ENCODE measurements at regions not wholly inside any gene's neighbourhood (a gene's known extent, or its start where the extent isn't known, plus 50 kb on each side); places are given as distances from the start of the nearest gene placed in this dataset.

DNA sequence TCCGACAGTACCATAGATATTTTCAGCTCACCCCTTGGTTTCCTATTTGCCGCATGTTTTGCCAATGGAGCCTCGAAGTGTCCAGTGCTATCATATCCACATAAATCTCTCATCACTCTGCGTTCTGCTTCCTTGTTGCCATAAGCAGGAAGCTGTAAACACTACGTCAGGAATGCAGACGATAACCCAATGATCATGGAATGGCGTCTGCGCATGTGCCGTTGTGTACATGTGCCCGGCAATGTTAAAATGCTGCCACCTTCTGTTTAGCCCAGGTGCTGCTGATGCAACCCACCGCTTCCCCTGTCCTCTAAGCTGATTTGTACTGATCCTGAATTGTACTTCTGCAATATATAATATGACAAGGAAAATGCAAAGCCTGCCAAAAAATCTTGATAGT lies 607.5 kb downstream of the HDGFL1 start:
- no peaks in the 10 kb centered on the region for H3K79me1 ChIP-seq (ENCODE audit: low read depth in 1 of 2, low read length in 2 of 2)
- H3K9me3 ChIP-seq (ENCODE audit: control insufficient read depth, insufficient read depth, low read length), result no peaks in the 10 kb centered on the region
- peak overlapping the region; percentile 35 to 59; a peak in 3 of 4 replicates for H4K8ac ChIP-seq (ENCODE audit: low read depth in 2 of 2, low read length in 2 of 2)
- H3K27me3 ChIP-seq (ENCODE audit: control insufficient read depth, insufficient read depth, low read length), result no peaks in the 10 kb centered on the region
- peak overlapping the region; percentile 68 for H3K4ac ChIP-seq (ENCODE audit: low read depth, low read length)
- peak overlapping the region; percentile 62; the same call in 2 of the 3 replicates for H2BK15ac ChIP-seq (ENCODE audit: low read depth, low read length)
- no peaks in the 10 kb centered on the region for H3K36me3 ChIP-seq (ENCODE audit: control insufficient read depth, insufficient read depth, low read length)
- H3K4me1 ChIP-seq (ENCODE audit: control insufficient read depth, insufficient read depth, low read length), result peaks cover 10% of the 10 kb centered on the region
- H3K9ac ChIP-seq (ENCODE audit: low read depth, low read length), result no peak overlapping the region
- POLR2A ChIA-PET (ENCODE audit: unreplicated experiment), result no interaction called here
- intact Hi-C loops (cut with micrococcal nuclease), result loop anchor here (10.0 kb wide), 3 partner anchors 142 to 442 kb away; no protein-coding TSS in a partner anchor
- WGBS, 2 experiments (ENCODE audit: extremely low coverage in 2 of 2, insufficient read length in 1 of 2), result 88% methylated on average over 4 of the region's 11 CpGs; no CpG with 5 or more reads in 1 of the 2 experiments
- H3K14ac ChIP-seq (replicated peaks; ENCODE audit: low read depth, low read length), result peak overlapping the region; percentile 52; the same call in 1 of the 2 replicates
- TF ChIP-seq FOS (IDR thresholded peaks at IDR 0.05; ENCODE audit: low read depth, low read length), result no peak
- no peak for TF ChIP-seq CEBPB (IDR thresholded peaks at IDR 0.05; ENCODE audit: low read depth, low read length)
- no peak for TF ChIP-seq SMC3 (IDR thresholded peaks at IDR 0.05; ENCODE audit: low read depth, low read length)
- TF ChIP-seq NFE2L2 (IDR thresholded peaks at IDR 0.05; ENCODE audit: low read depth, low read length), result no peak
- no peak for TF ChIP-seq BHLHE40 (IDR thresholded peaks at IDR 0.05; ENCODE audit: low read depth, low read length)
- no peak for TF ChIP-seq MAFK (IDR thresholded peaks at IDR 0.05; ENCODE audit: low read depth, low read length)
- TF ChIP-seq MAZ (IDR thresholded peaks at IDR 0.05; ENCODE audit: borderline replicate concordance, low read depth, low read length), result no peak
- no peak for TF ChIP-seq RAD21 (IDR thresholded peaks at IDR 0.05; ENCODE audit: low read length)
- no peak for TF ChIP-seq CHD1 (IDR thresholded peaks at IDR 0.05; ENCODE audit: low read depth, low read length)
- no peak for TF ChIP-seq MXI1 (IDR thresholded peaks at IDR 0.05; ENCODE audit: borderline replicate concordance, low read depth, low read length)
- TF ChIP-seq RFX5 (IDR thresholded peaks at IDR 0.05; ENCODE audit: low read depth, low read length), result no peak
- no peak for TF ChIP-seq POLR2A (IDR thresholded peaks at IDR 0.05; ENCODE audit: low read depth, low read length)
- TF ChIP-seq RCOR1 (IDR thresholded peaks at IDR 0.05; ENCODE audit: insufficient replicate concordance, low read length), result no peak
- TF ChIP-seq, protein P1, sequence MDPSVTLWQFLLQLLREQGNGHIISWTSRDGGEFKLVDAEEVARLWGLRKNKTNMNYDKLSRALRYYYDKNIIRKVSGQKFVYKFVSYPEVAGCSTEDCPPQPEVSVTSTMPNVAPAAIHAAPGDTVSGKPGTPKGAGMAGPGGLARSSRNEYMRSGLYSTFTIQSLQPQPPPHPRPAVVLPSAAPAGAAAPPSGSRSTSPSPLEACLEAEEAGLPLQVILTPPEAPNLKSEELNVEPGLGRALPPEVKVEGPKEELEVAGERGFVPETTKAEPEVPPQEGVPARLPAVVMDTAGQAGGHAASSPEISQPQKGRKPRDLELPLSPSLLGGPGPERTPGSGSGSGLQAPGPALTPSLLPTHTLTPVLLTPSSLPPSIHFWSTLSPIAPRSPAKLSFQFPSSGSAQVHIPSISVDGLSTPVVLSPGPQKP (IDR thresholded peaks at IDR 0.05; ENCODE audit: borderline replicate concordance, low read depth, low read length), result no peak
- TF ChIP-seq, protein P2, sequence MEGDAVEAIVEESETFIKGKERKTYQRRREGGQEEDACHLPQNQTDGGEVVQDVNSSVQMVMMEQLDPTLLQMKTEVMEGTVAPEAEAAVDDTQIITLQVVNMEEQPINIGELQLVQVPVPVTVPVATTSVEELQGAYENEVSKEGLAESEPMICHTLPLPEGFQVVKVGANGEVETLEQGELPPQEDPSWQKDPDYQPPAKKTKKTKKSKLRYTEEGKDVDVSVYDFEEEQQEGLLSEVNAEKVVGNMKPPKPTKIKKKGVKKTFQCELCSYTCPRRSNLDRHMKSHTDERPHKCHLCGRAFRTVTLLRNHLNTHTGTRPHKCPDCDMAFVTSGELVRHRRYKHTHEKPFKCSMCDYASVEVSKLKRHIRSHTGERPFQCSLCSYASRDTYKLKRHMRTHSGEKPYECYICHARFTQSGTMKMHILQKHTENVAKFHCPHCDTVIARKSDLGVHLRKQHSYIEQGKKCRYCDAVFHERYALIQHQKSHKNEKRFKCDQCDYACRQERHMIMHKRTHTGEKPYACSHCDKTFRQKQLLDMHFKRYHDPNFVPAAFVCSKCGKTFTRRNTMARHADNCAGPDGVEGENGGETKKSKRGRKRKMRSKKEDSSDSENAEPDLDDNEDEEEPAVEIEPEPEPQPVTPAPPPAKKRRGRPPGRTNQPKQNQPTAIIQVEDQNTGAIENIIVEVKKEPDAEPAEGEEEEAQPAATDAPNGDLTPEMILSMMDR (conservative IDR thresholded peaks at IDR 0.05; ENCODE audit: low read depth, low read length), result no peak
- TF ChIP-seq, protein P3, sequence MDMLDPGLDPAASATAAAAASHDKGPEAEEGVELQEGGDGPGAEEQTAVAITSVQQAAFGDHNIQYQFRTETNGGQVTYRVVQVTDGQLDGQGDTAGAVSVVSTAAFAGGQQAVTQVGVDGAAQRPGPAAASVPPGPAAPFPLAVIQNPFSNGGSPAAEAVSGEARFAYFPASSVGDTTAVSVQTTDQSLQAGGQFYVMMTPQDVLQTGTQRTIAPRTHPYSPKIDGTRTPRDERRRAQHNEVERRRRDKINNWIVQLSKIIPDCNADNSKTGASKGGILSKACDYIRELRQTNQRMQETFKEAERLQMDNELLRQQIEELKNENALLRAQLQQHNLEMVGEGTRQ (IDR thresholded peaks at IDR 0.05; ENCODE audit: low read depth, low read length), result no peak
- no peak overlapping the region for H4K5ac ChIP-seq (ENCODE audit: low read depth, low read length)
- peak overlapping the region; percentile 77 for H2BK20ac ChIP-seq (ENCODE audit: low read depth, low read length)
- peak overlapping the region; percentile 55 for H2BK5ac ChIP-seq (ENCODE audit: low read depth, low read length, poor library complexity, severe bottlenecking)
- 0 out of 2 replicates have a peak overlapping the region, but pooled peaks have one; percentile 12 for H3K23ac ChIP-seq (ENCODE audit: low read depth, low read length)
- DNase-seq (no peak), ATAC-seq (ENCODE audit: low read depth) (no peak)
- peak overlapping the region; percentile 17; the same call in 1 of the 2 replicates for H3K18ac ChIP-seq (ENCODE audit: low read depth, low read length)
- 0 out of 2 replicates have a peak, but pooled peaks cover 4% of the 10 kb centered on the region for H3K9me1 ChIP-seq (ENCODE audit: insufficient read depth, low read length)
- CTCF ChIA-PET, result interaction anchor here (1.2 to 1.3 kb wide), 2 partner anchors 26 to 238 kb away, joined by 3 read pairs; no protein-coding TSS in a partner anchor
- H2AK5ac ChIP-seq (ENCODE audit: low read depth, low read length), result peak overlapping the region; percentile 87
- H3K4me3 ChIP-seq (ENCODE audit: insufficient read depth, low read depth, low read length), result no peak overlapping the region
- H3K56ac ChIP-seq (ENCODE audit: extremely low read depth, insufficient read depth, low read length), result no peak overlapping the region
- H4K91ac ChIP-seq (ENCODE audit: insufficient read depth, low read depth, low read length), result peak overlapping the region; percentile 75
- H4K20me1 ChIP-seq (ENCODE audit: insufficient read depth, low read length), result no peaks in the 10 kb centered on the region
- no peak overlapping the region for H2AK9ac ChIP-seq (replicated peaks; ENCODE audit: low read depth, low read length, poor library complexity)
- peak overlapping the region; percentile 76; the same call in 1 of the 2 replicates for H2BK120ac ChIP-seq (ENCODE audit: low read depth, low read length)
- dilution Hi-C loops (cut with HindIII; ENCODE audit: low sequenced_read_pairs, unreplicated experiment), result no loop called here
- peak overlapping the region; percentile 18 for H2AFZ ChIP-seq (replicated peaks; ENCODE audit: low read length, poor library complexity)
- BruUV-seq (replicated peaks), result no TSS peak
- no peak overlapping the region for H3K4me2 ChIP-seq (ENCODE audit: low read depth, low read length)
- no peak overlapping the region for H3K27ac ChIP-seq (ENCODE audit: insufficient read depth, low read length)
- in situ Hi-C loops (cut with MboI; ENCODE audit: low sequenced_read_pairs), result no loop called here
